Activated naive CD4-positive, alpha-beta T cell treated with anti-CD3 and anti-CD28 coated beads, Interleukin-2, amount 50 U/mL, for 24 hours (primary cell): ENCODE measurements at regions not wholly inside any gene's neighbourhood (a gene's known extent, or its start where the extent isn't known, plus 50 kb on each side); places are given as distances from the start of the nearest gene placed in this dataset.

Experiments used
- H3K27ac Mint-ChIP-seq: one replicate; pipeline ENCODE4 v1.8.0; 2021; ENCODE audit warnings: mild to moderate bottlenecking, mixed read lengths
- H3K27me3 Mint-ChIP-seq: one replicate; pipeline ENCODE4 v1.8.0; 2021; ENCODE audit warnings: mixed read lengths
- H3K36me3 Mint-ChIP-seq: one replicate; pipeline ENCODE4 v1.8.0; 2021; ENCODE audit warnings: mixed read lengths
- H3K4me1 Mint-ChIP-seq: one replicate; pipeline ENCODE4 v1.8.0; 2021; ENCODE audit warnings: mixed read lengths
- H3K4me3 Mint-ChIP-seq: one replicate; pipeline ENCODE4 v1.8.0; 2021; ENCODE audit warnings: mild to moderate bottlenecking, mixed read lengths
- H3K9me3 Mint-ChIP-seq: one replicate; pipeline ENCODE4 v1.8.0; 2021; ENCODE audit warnings: mixed read lengths

DNA sequence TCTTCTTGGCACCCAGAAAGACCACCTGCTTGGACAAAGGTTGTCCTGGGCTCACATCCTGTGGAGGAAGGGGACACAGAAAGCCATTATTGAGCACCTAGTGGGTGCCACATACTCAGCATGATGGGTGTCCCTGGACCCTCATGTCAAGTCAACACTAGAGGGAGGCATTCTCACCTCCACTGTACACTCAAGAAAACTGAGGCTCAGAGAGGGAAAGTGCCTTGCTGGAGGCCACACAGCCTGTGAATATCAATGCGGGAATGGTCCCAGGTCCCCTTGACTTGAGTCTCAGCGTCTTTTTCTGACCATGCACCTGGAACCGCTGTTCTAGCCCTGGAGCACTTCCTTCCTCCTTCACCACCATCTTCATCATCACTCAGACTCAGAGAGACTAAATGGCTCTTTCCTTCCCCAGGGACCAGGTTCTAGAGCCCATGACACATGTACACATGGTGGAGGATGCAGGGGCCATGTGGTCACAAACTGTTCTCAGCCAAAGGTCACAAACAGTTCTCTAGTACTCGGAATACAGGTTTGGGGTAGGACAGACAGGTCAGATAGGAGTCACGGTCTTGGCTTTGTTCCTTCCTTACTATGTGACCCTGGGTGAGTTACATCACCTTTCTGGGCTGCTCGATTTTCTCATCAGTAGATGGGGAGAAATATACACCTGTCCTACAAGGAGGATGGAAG is 89.2 kb upstream of the WNT4 start:
- Mint-ChIP-seq H3K36me3 (no peaks in the 10 kb centered on the region), H3K27me3 (peaks cover 2% of the 10 kb centered on the region), H3K4me3 (no peak overlapping the region), H3K9me3 (no peaks in the 10 kb centered on the region), H3K4me1 (no peaks in the 10 kb centered on the region), H3K27ac (no peak overlapping the region)

DNA sequence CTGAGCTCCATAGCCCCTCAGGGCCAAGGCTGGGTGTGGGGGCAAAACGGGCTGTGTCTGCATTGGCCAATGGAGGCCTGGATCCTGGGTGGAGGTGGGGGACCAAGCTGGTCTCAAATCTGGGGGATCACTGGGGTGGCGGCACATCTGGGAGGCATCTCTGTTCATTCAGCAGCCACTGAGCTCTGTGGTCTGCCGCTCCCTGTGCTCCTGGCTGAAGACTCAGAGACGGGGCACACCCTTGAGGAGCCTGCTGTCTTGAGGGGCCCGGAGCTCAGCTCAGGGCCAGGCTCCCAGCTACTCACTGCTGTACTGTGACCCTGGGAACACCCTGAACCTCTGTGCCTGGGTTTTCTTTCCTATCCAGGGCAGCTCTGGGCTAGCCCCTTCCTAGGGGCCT is 90.3 kb upstream of the WNT4 start:
- Mint-ChIP-seq H3K4me1 (no peaks in the 10 kb centered on the region), H3K4me3 (no peak overlapping the region), H3K9me3 (no peaks in the 10 kb centered on the region), H3K27me3 (peaks cover 2% of the 10 kb centered on the region), H3K27ac (no peak overlapping the region), H3K36me3 (no peaks in the 10 kb centered on the region)

DNA sequence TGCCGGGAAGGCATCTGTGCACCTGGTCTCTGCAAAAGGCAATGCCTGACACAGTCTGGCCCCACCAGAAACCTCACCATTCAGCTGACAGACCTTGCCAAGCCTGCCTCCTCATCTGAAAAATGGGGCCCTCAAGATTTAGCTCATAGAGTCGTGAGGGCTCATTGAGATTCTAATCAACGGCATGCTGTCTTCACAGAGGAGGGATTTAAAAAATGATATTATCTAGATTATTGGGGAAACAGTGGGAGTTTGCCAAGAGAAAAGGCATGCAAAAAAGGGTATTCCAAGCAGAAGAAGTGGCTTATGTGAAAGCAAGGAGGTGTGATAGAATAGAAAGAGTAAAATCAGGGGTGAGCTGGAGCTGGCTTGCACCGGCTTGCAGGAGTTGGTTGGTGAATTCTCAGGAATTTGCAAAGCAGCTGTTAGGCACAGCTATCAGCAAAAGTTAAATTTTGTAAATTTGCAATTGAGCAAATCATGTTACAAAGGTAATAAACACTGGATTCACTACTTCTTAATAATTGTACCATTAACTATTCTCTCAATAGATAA is 91.7 kb upstream of the WNT4 start:
- Mint-ChIP-seq H3K36me3 (no peaks in the 10 kb centered on the region), H3K27ac (no peak overlapping the region)

DNA sequence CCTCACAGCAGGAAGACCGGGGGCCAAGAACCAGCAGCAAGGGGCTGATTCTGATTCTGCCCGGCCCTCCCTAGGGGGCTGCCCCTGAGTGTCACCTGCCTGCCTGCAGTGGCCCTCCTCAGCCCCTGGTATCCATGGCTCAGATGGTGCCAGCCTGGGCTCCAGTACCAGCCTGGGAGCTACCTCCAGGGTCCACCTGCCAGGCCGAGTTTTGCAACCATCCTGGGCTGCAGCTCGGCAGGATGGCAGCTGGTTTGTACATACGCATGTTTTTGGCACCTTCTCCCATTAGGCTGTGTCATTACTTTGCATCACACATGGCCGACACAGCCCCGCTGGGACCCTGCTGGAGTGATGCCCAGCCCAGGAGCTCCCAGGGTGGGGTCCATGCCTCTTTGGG is 93.3 kb upstream of the WNT4 start:
- Mint-ChIP-seq H3K9me3 (no peaks in the 10 kb centered on the region), H3K27ac (no peak overlapping the region), H3K36me3 (no peaks in the 10 kb centered on the region), H3K4me3 (no peak overlapping the region), H3K4me1 (no peaks in the 10 kb centered on the region), H3K27me3 (peaks cover 2% of the 10 kb centered on the region)

More for the DNA sequence above, 91.7 kb upstream of the WNT4 start:
- no peaks in the 10 kb centered on the region for H3K9me3 Mint-ChIP-seq
- peaks cover 2% of the 10 kb centered on the region for H3K27me3 Mint-ChIP-seq
- H3K4me3 Mint-ChIP-seq: no peak overlapping the region
- H3K4me1 Mint-ChIP-seq: no peaks in the 10 kb centered on the region

DNA sequence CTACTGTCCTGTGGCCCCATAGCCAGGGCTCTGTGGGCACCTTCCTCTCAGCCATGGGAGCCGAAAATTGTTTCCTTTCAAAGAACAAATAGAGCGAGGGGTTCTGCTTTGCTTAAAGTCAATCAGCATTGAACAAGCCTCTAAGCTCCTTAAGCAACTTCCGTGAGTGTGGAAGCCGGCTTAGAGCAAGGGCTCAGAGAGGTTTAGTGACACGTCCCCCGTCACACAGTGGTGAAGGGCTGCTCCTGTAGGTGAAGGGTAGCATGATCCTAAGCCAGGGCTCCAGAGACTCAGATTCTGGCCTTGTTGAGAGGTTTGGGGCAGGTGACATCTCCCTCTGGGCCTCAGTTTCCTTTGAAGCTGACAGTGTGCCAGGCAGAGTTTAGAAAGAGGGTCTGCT is 94.0 kb upstream of the WNT4 start:
- Mint-ChIP-seq H3K27ac (no peak overlapping the region), H3K27me3 (peaks cover 2% of the 10 kb centered on the region), H3K4me1 (no peaks in the 10 kb centered on the region), H3K36me3 (no peaks in the 10 kb centered on the region), H3K4me3 (no peak overlapping the region), H3K9me3 (no peaks in the 10 kb centered on the region)

DNA sequence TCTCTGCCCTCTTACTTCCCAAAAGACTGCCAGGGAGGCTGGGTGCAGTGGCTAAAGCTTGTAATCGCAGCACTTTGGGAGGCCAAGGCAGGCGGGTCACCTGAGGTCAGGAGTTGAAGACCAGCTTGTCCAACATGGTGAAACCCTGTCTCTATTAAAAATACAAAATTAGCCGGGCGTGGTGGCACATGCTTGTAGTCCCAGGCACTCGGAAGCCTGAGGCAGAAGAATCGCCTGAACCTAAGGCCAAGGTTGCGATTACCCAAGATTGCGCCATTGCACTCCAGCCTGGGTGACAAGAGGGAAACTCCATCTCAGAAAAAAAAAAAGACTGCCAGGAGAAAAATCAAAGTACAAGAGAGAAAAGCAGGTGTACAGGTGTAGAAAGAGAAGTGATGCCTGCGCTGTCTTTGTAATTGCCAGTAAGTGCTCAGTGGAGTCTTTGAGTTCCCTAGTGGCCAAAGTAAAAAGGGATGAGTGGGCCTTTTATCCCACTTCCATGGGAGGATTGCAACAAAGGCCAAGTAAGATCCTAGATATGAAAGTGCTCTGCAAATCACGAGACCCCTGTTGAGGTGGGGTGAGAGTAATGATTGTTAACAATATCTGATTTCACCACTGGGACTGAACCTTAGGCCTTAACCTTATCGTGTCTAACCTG is 94.7 kb upstream of the WNT4 start:
- H3K4me1 Mint-ChIP-seq: no peaks in the 10 kb centered on the region
- no peaks in the 10 kb centered on the region for H3K36me3 Mint-ChIP-seq
- peaks cover 2% of the 10 kb centered on the region for H3K27me3 Mint-ChIP-seq
- H3K4me3 Mint-ChIP-seq: no peak overlapping the region
- no peak overlapping the region for H3K27ac Mint-ChIP-seq
- no peaks in the 10 kb centered on the region for H3K9me3 Mint-ChIP-seq

DNA sequence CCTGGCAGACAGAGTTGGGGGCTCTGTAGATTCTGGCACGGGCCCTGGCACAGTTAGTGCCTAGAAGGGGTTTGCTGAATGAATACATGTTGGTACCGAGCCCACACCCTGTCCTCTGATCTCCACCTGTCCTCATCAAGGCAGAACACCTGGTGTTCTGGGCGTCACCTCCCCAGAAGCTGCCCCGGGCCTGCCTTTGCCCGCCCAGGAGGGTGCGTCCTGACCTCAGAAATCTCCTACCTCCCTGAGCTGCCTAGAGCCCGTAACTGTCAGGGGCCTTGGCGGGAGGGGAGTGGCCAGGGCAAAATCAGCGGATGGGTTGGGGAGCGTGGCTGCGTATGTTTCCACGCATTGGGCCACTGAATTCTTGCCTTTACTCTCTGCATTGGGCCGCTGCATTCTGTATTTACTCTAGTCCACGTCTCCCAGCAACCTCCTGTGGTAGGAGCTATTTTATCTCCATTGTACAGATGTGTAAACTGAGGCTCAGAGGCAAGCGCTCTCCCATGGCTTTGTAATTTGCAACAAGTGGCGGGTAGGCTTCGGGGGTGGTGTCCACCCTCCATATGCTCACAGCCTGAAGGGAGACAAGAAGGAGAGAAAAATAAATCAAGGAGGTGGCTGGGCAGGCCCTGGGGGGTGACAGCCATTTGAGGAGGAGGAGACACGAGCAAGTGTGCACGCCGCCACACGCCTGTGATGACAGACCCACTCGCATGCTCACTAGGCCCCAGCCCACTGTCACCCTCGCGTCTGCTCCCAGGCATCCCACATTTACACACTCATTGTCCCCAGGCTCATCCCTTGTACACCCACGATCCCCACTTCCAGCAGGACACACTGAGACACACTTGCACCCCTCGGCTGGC is 95.7 kb upstream of the WNT4 start:
- H3K27ac Mint-ChIP-seq: no peak overlapping the region
- peaks cover 2% of the 10 kb centered on the region for H3K27me3 Mint-ChIP-seq
- no peaks in the 10 kb centered on the region for H3K4me1 Mint-ChIP-seq
- H3K36me3 Mint-ChIP-seq: no peaks in the 10 kb centered on the region
- no peaks in the 10 kb centered on the region for H3K9me3 Mint-ChIP-seq
- no peak overlapping the region for H3K4me3 Mint-ChIP-seq

DNA sequence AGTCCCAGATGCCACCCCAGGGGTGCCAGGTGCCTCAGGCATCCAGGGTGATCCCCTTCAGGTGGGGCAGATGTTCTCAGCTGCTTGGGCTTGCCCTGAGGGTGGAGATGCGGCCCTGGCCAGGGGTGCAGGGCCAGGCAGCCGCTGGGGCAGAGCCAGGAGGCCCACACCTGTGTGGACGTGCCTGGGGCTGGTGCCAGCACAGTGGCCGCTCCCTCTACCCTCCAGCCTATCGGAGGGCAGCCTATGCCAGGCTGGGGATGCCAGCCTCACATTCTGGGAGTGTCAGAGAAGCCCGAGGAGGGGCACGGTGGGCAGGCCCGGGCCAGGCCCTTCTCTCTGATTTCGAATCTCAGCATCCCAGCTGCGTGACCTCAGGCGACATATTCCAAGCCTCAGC is 96.5 kb upstream of the WNT4 start:
- Mint-ChIP-seq H3K4me1 (no peaks in the 10 kb centered on the region), H3K27ac (no peak overlapping the region), H3K27me3 (no peaks in the 10 kb centered on the region), H3K4me3 (no peak overlapping the region), H3K9me3 (no peaks in the 10 kb centered on the region), H3K36me3 (no peaks in the 10 kb centered on the region)

DNA sequence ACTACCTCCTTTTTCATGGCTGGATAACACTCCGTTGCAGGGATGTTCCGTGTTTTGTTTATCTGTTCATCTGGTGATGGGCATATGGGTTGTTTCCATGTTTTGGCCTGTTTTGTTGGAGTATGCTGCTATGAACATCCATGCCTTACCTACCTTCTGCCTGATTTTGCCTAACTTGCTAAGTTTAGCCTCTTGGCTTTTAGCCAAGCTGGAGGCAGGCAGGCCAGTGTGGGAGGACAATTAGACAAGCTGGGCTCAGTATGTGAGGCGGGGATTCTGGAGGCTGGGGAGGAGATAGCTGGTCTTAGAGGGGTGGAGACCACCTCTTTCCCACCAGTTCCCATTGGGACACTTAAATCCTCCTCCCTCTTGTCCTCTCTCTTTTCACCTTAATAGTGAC is 98.4 kb upstream of the WNT4 start:
- no peaks in the 10 kb centered on the region for H3K36me3 Mint-ChIP-seq
- H3K27me3 Mint-ChIP-seq: peaks cover 2% of the 10 kb centered on the region
- H3K9me3 Mint-ChIP-seq: no peaks in the 10 kb centered on the region
- H3K4me1 Mint-ChIP-seq: no peaks in the 10 kb centered on the region
- H3K4me3 Mint-ChIP-seq: no peak overlapping the region
- no peak overlapping the region for H3K27ac Mint-ChIP-seq

DNA sequence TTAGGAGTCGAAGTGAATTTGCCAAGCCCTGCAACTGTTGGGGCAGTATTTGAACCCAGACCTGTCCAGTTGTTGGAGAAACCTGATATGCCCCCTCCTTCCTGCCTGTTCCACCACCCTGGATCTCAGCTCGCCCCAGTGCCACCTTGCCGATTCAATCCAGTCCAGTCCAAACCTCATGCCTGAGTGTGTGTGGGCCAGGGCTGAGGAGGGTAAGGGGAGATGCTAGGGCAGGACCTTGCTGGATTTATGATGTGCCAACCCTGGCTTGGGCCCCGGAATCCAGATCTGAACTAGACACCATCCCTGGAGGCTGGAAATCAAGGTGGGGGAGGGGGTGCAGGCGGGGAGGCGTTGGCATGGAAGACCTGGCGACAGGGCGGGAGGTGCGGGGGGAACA is 98.9 kb upstream of the WNT4 start:
- H3K9me3 Mint-ChIP-seq: no peaks in the 10 kb centered on the region
- no peak overlapping the region for H3K4me3 Mint-ChIP-seq
- H3K36me3 Mint-ChIP-seq: no peaks in the 10 kb centered on the region
- H3K4me1 Mint-ChIP-seq: no peaks in the 10 kb centered on the region
- peaks cover 2% of the 10 kb centered on the region for H3K27me3 Mint-ChIP-seq
- H3K27ac Mint-ChIP-seq: no peak overlapping the region

DNA sequence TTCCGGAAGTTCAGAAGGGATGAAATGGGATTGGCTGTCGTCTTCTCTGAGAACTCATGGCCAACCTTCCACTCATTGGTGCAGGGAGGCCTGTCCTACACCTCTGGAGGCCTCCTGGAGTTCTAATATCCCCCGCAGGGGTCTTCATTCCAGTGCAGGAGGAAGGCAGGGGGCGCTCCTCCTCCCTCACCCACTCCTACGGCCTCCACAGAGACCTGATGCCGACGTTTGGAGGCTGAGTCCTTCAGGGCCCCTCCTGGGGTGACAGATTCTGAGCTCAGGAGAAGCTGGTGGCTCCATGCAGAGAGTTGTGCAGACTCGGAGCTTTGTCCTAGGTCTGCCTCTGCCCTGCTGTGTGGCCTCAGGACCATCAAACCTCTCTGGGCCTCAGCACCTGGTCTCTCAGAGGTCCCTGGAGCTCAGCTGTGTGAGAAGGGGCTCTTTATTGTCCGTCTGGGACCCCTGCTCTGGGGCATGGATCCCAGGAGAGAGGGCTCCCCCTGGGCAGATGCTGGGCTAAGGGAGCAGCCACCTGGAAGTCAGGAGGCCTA is 102.3 kb upstream of the WNT4 start:
- Mint-ChIP-seq H3K4me3 (no peak overlapping the region), H3K27me3 (peaks cover 7% of the 10 kb centered on the region), H3K27ac (no peak overlapping the region), H3K9me3 (no peaks in the 10 kb centered on the region), H3K36me3 (no peaks in the 10 kb centered on the region), H3K4me1 (no peaks in the 10 kb centered on the region)

DNA sequence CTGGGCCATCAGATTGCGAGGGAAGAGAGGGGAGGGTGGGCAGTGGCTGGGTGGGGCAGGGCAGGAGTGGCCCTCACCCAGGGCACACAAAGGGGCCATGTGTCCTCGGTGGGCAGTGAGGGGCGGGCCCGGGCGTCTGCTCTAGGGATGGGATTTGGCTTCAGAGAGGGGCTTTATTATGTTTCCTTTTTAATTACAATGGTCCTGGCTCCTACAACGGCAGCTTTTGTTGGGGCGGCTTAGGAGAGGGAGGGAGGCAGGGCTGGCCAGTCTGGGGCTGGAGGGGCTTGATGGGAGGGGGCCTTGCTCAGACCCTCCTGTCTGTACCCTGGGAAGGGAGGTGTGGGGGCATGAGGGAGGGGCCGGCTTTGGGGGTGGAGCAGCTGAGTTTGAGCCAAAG is 102.8 kb upstream of the WNT4 start:
- Mint-ChIP-seq H3K27ac (no peak overlapping the region), H3K4me3 (no peak overlapping the region), H3K9me3 (no peaks in the 10 kb centered on the region), H3K27me3 (peaks cover 8% of the 10 kb centered on the region), H3K4me1 (no peaks in the 10 kb centered on the region), H3K36me3 (no peaks in the 10 kb centered on the region)

DNA sequence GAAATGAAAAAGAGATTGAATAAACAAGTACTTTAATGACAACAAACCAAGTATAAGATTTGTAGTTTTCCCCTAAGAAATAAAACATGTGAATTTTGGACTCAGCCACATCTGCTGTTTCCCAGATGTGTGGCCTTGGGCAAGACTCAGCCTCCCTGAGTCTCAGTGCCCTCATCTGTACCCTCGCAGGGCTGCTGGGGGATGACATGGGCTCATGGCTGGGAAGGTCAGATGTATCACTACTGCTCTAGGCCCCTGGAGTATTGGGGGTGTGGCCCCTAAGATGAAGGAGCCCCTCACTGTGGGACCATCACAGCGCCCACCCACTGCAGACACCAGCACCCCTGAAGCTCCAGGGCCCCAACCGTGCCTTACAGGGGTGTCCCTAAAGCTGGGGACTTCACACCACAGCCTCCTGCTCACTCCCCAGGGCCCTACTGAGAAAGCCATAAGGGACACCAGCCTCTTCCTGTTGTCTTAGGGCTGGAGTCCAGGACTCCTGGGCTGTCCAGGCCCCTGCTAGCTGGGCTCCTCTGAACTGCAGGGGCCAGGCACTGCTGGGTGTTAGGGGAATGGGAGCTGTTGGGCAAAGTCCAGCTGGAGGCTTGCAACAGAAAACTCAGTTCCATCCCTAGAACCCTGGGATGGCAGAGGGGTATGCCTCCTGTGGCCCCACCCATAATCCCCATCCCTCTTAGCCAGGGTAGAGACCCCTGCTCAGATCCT is 104.0 kb upstream of the WNT4 start:
- no peaks in the 10 kb centered on the region for H3K9me3 Mint-ChIP-seq
- H3K4me3 Mint-ChIP-seq: no peak overlapping the region
- no peaks in the 10 kb centered on the region for H3K4me1 Mint-ChIP-seq
- H3K27ac Mint-ChIP-seq: no peak overlapping the region
- H3K27me3 Mint-ChIP-seq: peaks cover 10% of the 10 kb centered on the region
- no peaks in the 10 kb centered on the region for H3K36me3 Mint-ChIP-seq

DNA sequence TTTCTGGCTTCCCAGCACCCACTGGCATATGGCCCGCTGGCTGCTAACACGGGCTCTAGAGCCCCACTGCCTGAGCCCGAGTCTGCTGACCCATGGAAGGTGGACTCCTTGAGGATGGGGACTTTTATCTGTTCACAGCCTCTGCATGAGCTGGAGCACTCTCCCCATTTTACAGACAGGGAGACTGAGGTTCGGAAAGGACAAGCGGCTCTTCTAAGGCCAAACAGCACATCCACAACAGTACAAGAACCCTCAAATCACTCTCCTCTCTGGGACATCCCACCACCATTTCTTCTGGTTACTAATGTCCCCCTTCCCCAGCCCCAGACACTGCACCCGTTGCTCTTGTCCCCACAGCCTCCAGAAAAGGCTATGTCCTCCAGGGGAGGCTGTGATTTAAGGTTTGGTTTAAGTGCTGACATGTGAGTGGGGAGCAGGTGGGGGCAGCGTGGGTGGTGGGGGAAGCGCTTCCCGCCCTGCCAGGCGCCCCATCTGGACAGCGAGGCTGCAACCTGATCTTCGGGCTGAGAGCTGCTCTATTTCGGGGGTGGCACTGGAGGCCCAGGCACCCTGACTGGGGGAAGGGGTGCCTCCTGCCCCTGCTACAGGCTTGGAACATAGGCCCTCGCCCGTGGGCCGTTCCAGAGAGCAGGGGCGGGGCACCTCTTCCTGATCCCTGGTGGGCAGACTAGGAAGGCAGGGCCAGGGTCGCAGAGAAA is 104.8 kb upstream of the WNT4 start:
- Mint-ChIP-seq H3K36me3 (no peaks in the 10 kb centered on the region), H3K9me3 (no peaks in the 10 kb centered on the region), H3K4me3 (no peak overlapping the region), H3K4me1 (no peaks in the 10 kb centered on the region), H3K27ac (no peak overlapping the region), H3K27me3 (peaks cover 13% of the 10 kb centered on the region)

DNA sequence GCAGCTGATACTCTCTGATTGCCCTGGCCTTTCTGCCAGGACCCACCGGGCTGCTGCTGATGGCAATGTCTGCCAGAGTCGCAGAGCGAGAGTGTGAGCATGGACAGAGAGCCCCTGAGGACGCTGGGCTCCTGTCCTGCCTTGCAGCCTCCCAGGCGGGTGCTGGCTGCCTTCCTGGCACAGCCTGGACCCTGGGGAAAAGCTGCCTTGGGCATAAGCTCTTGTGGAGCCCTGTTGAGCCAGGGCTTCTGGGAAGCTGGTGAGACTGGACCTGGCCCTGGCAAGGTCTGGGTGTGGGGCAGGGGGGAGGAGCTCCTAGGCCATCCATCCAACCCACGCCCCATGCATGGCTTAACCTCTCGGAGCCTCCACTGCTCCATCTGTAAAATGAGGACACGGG is 105.8 kb upstream of the WNT4 start:
- Mint-ChIP-seq H3K27me3 (peaks cover 13% of the 10 kb centered on the region), H3K27ac (no peak overlapping the region), H3K9me3 (no peaks in the 10 kb centered on the region), H3K4me1 (no peaks in the 10 kb centered on the region), H3K36me3 (no peaks in the 10 kb centered on the region), H3K4me3 (no peak overlapping the region)
